ENCODE measurements at regions not wholly inside any gene's neighbourhood (a gene's known extent, or its start where the extent isn't known, plus 50 kb on each side); places are given as distances from the start of the nearest gene placed in this dataset.

GRCh38 chr6:168131464-168132415 lies 52.7 kb upstream of the FRMD1 start:
- DNase-seq (ENCODE audit: low spot score in 2 of 2) (peak in 1 of 2 donors; percentile 3), ATAC-seq (replicated peaks; ENCODE audit: extremely low read depth, poor library complexity, severe bottlenecking) (no peak)
- Mint-ChIP-seq H3K4me3 (no peak overlapping the region), H3K4me1 (no peaks in the 10 kb centered on the region), H3K27ac (ENCODE audit: low read depth) (no peak overlapping the region), H3K36me3 (ENCODE audit: insufficient read depth) (no peaks in the 10 kb centered on the region), H3K27me3 (peaks cover 29% of the 10 kb centered on the region), H3K9me3 (no peaks in the 10 kb centered on the region)

GRCh38 chr6:168130697-168131371 lies 51.8 kb upstream of the FRMD1 start:
- Mint-ChIP-seq H3K27me3 (peaks cover 29% of the 10 kb centered on the region), H3K9me3 (no peaks in the 10 kb centered on the region), H3K4me1 (no peaks in the 10 kb centered on the region), H3K36me3 (ENCODE audit: insufficient read depth) (no peaks in the 10 kb centered on the region), H3K4me3 (no peak overlapping the region), H3K27ac (ENCODE audit: low read depth) (no peak overlapping the region)
- DNase-seq (ENCODE audit: low spot score in 2 of 2), result peak in 1 of 2 donors; percentile 5
- no peak for ATAC-seq (replicated peaks; ENCODE audit: extremely low read depth, poor library complexity, severe bottlenecking)

GRCh38 chr6:168130168-168130696 lies 51.2 kb upstream of the FRMD1 start:
- H3K9me3 Mint-ChIP-seq, result no peaks in the 10 kb centered on the region
- H3K4me3 Mint-ChIP-seq, result no peak overlapping the region
- no peak overlapping the region for H3K27ac Mint-ChIP-seq (ENCODE audit: low read depth)
- no peaks in the 10 kb centered on the region for H3K4me1 Mint-ChIP-seq
- no peaks in the 10 kb centered on the region for H3K36me3 Mint-ChIP-seq (ENCODE audit: insufficient read depth)
- DNase-seq (ENCODE audit: low spot score in 2 of 2) (no peak), ATAC-seq (replicated peaks; ENCODE audit: extremely low read depth, poor library complexity, severe bottlenecking) (no peak)
- H3K27me3 Mint-ChIP-seq, result peaks cover 29% of the 10 kb centered on the region

- Mint-ChIP-seq H3K27ac (ENCODE audit: low read depth) (no peak overlapping the region), H3K9me3 (no peaks in the 10 kb centered on the region), H3K4me1 (no peaks in the 10 kb centered on the region), H3K27me3 (peaks cover 23% of the 10 kb centered on the region), H3K4me3 (no peak overlapping the region), H3K36me3 (ENCODE audit: insufficient read depth) (no peaks in the 10 kb centered on the region)
- DNase-seq (ENCODE audit: low spot score in 2 of 2), result peak in 1 of 2 donors; percentile 3
- no peak for ATAC-seq (replicated peaks; ENCODE audit: extremely low read depth, poor library complexity, severe bottlenecking)
Observed at GRCh38 chr6:168129292-168130167, 50.5 kb upstream of the FRMD1 start.

- Mint-ChIP-seq H3K27me3 (peaks cover 16% of the 10 kb centered on the region), H3K4me3 (no peak overlapping the region), H3K36me3 (ENCODE audit: insufficient read depth) (no peaks in the 10 kb centered on the region), H3K9me3 (no peaks in the 10 kb centered on the region), H3K27ac (ENCODE audit: low read depth) (no peak overlapping the region), H3K4me1 (no peaks in the 10 kb centered on the region)
- ATAC-seq (replicated peaks; ENCODE audit: extremely low read depth, poor library complexity, severe bottlenecking) (no peak), DNase-seq (ENCODE audit: low spot score in 2 of 2) (no peak)
Observed at GRCh38 chr6:168128631-168129291, 49.7 kb upstream of the FRMD1 start.
